Transverse colon (tissue), 4 donors: ENCODE measurements at regions not wholly inside any gene's neighbourhood (a gene's known extent, or its start where the extent isn't known, plus 50 kb on each side); places are given as distances from the start of the nearest gene placed in this dataset.

Source experiments
- POLR2AphosphoS5 ChIP-seq, 3 donors: sonication (generic); formaldehyde crosslinking; IDR thresholded peaks; one replicate each; pipeline ENCODE4 v1.6.1; 2016; ENCODE audit warnings: antibody characterized with exemption in 3 of 3
- TF ChIP-seq, protein P1 (sequence below), 5 experiments: fragments of 200-600 bp in 3 of 5; fragments of 450-650 bp in 2 of 5; sonication (generic) in 3 of 5; IDR thresholded peaks; 1 replicate in 2 of 5; 2 replicates in 3 of 5; pipeline ENCODE4 v1.5.1; 2016 to 2017; ENCODE audit warnings: antibody characterized with exemption in 5 of 5, inconsistent platforms in 3 of 5, mild to moderate bottlenecking in 2 of 5, moderate library complexity in 1 of 5

DNA sequence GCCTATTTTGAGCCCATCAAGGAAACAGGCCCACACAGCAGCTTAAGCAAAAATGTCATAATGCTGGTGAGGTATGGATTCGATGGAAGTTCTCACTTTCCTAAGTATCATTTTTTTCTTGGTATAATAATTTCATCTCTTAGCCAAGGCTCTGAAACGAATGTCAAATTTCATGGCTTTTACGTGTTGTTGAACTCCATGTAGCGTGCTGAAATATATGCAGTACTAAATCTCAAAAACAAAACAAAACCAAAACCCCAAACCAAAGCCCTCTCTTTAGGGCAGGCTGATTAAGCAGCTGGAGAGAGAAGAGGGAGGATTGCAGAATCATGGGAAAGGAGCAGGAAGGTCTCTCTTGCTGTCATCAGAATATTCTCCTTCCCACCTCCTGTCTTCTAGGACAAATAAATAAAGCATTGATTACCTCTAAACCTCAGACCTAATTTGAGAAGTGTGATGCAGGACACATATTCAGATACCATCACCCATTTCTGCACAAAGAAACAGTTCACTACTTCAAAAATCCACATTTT, 58.3 kb downstream of the TMEM174 start:
- TF ChIP-seq, protein P1, sequence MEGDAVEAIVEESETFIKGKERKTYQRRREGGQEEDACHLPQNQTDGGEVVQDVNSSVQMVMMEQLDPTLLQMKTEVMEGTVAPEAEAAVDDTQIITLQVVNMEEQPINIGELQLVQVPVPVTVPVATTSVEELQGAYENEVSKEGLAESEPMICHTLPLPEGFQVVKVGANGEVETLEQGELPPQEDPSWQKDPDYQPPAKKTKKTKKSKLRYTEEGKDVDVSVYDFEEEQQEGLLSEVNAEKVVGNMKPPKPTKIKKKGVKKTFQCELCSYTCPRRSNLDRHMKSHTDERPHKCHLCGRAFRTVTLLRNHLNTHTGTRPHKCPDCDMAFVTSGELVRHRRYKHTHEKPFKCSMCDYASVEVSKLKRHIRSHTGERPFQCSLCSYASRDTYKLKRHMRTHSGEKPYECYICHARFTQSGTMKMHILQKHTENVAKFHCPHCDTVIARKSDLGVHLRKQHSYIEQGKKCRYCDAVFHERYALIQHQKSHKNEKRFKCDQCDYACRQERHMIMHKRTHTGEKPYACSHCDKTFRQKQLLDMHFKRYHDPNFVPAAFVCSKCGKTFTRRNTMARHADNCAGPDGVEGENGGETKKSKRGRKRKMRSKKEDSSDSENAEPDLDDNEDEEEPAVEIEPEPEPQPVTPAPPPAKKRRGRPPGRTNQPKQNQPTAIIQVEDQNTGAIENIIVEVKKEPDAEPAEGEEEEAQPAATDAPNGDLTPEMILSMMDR (IDR thresholded peaks at IDR 0.05) = no peak
- TF ChIP-seq POLR2AphosphoS5 (IDR thresholded peaks at IDR 0.05) = no peak
